SK-N-MC (cell line): ENCODE measurements at regions not wholly inside any gene's neighbourhood (a gene's known extent, or its start where the extent isn't known, plus 50 kb on each side); places are given as distances from the start of the nearest gene placed in this dataset.
"Not testable (repeated sequence)": the region's sequence is repeated elsewhere in the genome, so short reads cannot be mapped to it uniquely, and the experiment has no call there.

Experiments
- EZH2 ChIP-seq: fragments of 200-600 bp; sonication (generic); IDR thresholded peaks from one replicate; pipeline ENCODE4 v1.6.1; 2017; ENCODE audit warnings: antibody characterized with exemption
- FOXP2 ChIP-seq: optimal IDR thresholded peaks from 2 replicates; pipeline ENCODE3; 2011; ENCODE audit warnings: mild to moderate bottlenecking, moderate library complexity; ENCODE audit not compliant: insufficient read depth; ENCODE audit errors: extremely low read length, control extremely low read depth
- POLR2AphosphoS5 ChIP-seq: IDR thresholded peaks from 2 replicates; pipeline ENCODE4 v1.6.1; 2012; ENCODE audit warnings: mild to moderate bottlenecking, low read depth, low read length, borderline replicate concordance

- TF ChIP-seq EZH2, POLR2AphosphoS5, FOXP2: not testable (repeated sequence)
These were observed 78.2 kb upstream of the RPRML start for GRCh38 chr17:47057279-47057678.
